HCT116 (cell line): ENCODE measurements at regions not wholly inside any gene's neighbourhood (a gene's known extent, or its start where the extent isn't known, plus 50 kb on each side); places are given as distances from the start of the nearest gene placed in this dataset.

Experiments used
- ATAC-seq: fragments of 200-7000 bp; cut with Tn5 transposase; 2 replicates; pipeline ENCODE4 v1.9.1; 2020; ENCODE audit warnings: mild to moderate bottlenecking, moderate library complexity
- BruUV-seq: library from RNA; stranded (reverse); fragments of 400-500 nt; replicated peaks from 2 replicates; lab custom pipeline; 2021; lab: Mats Ljungman, UMichigan
- CTCF ChIA-PET: fragments of 300-600 bp; sonication (Branson Sonifier 250); formaldehyde crosslinking; loops from one replicate; lab custom pipeline; 2021; ENCODE audit warnings: antibody characterized with exemption; lab: Charles Lee
- POLR2A ChIA-PET: fragments of 300-600, 350-600 bp; sonication (Branson Sonifier 250); formaldehyde crosslinking; loops from one replicate; lab custom pipeline; 2021; ENCODE audit warnings: antibody characterized with exemption; lab: Charles Lee
- RAD21 ChIA-PET, 2 experiments: fragments of 300-600 bp; sonication (Branson Sonifier 250); formaldehyde crosslinking; loops; one replicate each; lab custom pipeline; 2023; ENCODE audit warnings: low total read pairs in 2 of 2; ENCODE audit not compliant: uncharacterized antibody in 2 of 2, unreplicated experiment in 2 of 2, low non-redundant PET in 1 of 2; lab: Charles Lee
- DNase-seq: peaks from one replicate; pipeline ENCODE4 v3.0.0-alpha.2; 2010; ENCODE audit warnings: low read depth, low spot score
- H2AFZ ChIP-seq: fragments of 200-600 bp; shearing (Covaris generic), sonication (generic); 2 replicates; pipeline ENCODE4 v1.6.1; 2017; ENCODE audit warnings: low read depth, mixed run types, mixed read lengths, antibody characterized with exemption, low read length; ENCODE audit not compliant: poor library complexity, severe bottlenecking
- H3K27ac ChIP-seq: 2 replicates; pipeline ENCODE4 v1.5.1; 2012; ENCODE audit warnings: low read depth, low read length
- H3K27me3 ChIP-seq: fragments of 200-600 bp; sonication (generic); 2 replicates; pipeline ENCODE4 v1.6.1; 2016; ENCODE audit warnings: mixed run types, low read length, mixed read lengths; ENCODE audit not compliant: insufficient read depth
- H3K36me3 ChIP-seq, 2 experiments: fragments of 200-500 bp in 1 of 2; fragments of 200-600 bp in 1 of 2; sonication (Bioruptor generic) in 1 of 2; sonication (generic) in 1 of 2; 2 replicates each; pipeline versions ENCODE4 v1.5.1 to v1.6.1; 2014 to 2016; ENCODE audit warnings: low read length in 2 of 2, inconsistent platforms in 1 of 2, mixed read lengths in 1 of 2, mixed run types in 1 of 2; ENCODE audit not compliant: insufficient read depth in 2 of 2, control insufficient read depth in 1 of 2
- H3K4me1 ChIP-seq, 2 experiments: fragments of 200-600 bp in 1 of 2; sonication (generic) in 1 of 2; 2 replicates each; pipeline versions ENCODE4 v1.5.1 to v1.6.1; 2012 to 2017; ENCODE audit warnings: low read length in 2 of 2, inconsistent platforms in 1 of 2, mild to moderate bottlenecking in 1 of 2, mixed read lengths in 1 of 2, mixed run types in 1 of 2, moderate library complexity in 1 of 2; ENCODE audit not compliant: insufficient read depth in 2 of 2, control insufficient read depth in 1 of 2
- H3K4me2 ChIP-seq: fragments of 200-600 bp; sonication (generic); 2 replicates; pipeline ENCODE4 v1.6.1; 2017; ENCODE audit warnings: mixed run types, low read length, mixed read lengths
- H3K4me3 ChIP-seq, 2 experiments: fragments of 200-600 bp in 1 of 2; sonication (generic) in 1 of 2; replicated peaks in 1 of 2; 2 replicates each; pipeline ENCODE4 v1.5.1; 2011 to 2016; ENCODE audit warnings: low read length in 2 of 2, control low read depth in 1 of 2, low read depth in 1 of 2, mild to moderate bottlenecking in 1 of 2, mixed read lengths in 1 of 2, mixed run types in 1 of 2
- H3K79me2 ChIP-seq: fragments of 200-600 bp; sonication (generic); 2 replicates; pipeline ENCODE4 v1.6.1; 2017; ENCODE audit warnings: mild to moderate bottlenecking, mixed run types, low read length, moderate library complexity, mixed read lengths; ENCODE audit not compliant: insufficient read depth
- H3K9ac ChIP-seq: fragments of 200-600 bp; sonication (generic); 2 replicates; pipeline ENCODE4 v1.6.1; 2016; ENCODE audit warnings: low read length, mixed read lengths
- H3K9me2 ChIP-seq: fragments of 200-600 bp; sonication (generic), shearing (Covaris generic); 2 replicates; pipeline ENCODE4 v1.6.1; 2017; ENCODE audit warnings: mixed run types, mild to moderate bottlenecking, moderate library complexity; ENCODE audit not compliant: insufficient read depth
- H3K9me3 ChIP-seq, 2 experiments: fragments of 200-500 bp in 1 of 2; fragments of 200-600 bp in 1 of 2; sonication (Bioruptor generic) in 1 of 2; sonication (generic) in 1 of 2; 2 replicates each; pipeline ENCODE4 v1.6.1; 2014 to 2017; ENCODE audit warnings: low read length in 2 of 2, mixed read lengths in 2 of 2, inconsistent platforms in 1 of 2, low read depth in 1 of 2, mild to moderate bottlenecking in 1 of 2, mixed run types in 1 of 2, moderate library complexity in 1 of 2; ENCODE audit not compliant: control insufficient read depth in 1 of 2, insufficient read depth in 1 of 2
- H4K20me1 ChIP-seq: fragments of 200-600 bp; sonication (generic), shearing (Covaris generic); 2 replicates; pipeline ENCODE4 v1.6.1; 2017; ENCODE audit warnings: mixed run types, mild to moderate bottlenecking, moderate library complexity; ENCODE audit not compliant: insufficient read depth
- CBX3 ChIP-seq: IDR thresholded peaks from 2 replicates; pipeline ENCODE4 v1.6.1; 2012; ENCODE audit warnings: low read depth
- ELF1 ChIP-seq: IDR thresholded peaks from 2 replicates; pipeline ENCODE4 v1.6.1; 2012; ENCODE audit warnings: low read depth, borderline replicate concordance
- EZH2 ChIP-seq: fragments of 200-600 bp; sonication (generic); IDR thresholded peaks from 2 replicates; pipeline ENCODE4 v1.6.1; 2017; ENCODE audit warnings: antibody characterized with exemption, mixed run types
- EZH2phosphoT487 ChIP-seq: fragments of 200-600 bp; IDR thresholded peaks from 2 replicates; pipeline ENCODE4 v1.6.1; 2018; ENCODE audit warnings: antibody characterized with exemption, borderline replicate concordance
- SIN3A ChIP-seq: IDR thresholded peaks from 2 replicates; pipeline ENCODE4 v1.6.1; 2012; ENCODE audit warnings: low read depth
- TCF7L2 ChIP-seq: IDR thresholded peaks from 2 replicates; pipeline ENCODE4 v1.7.0; 2011; ENCODE audit warnings: borderline replicate concordance, inconsistent platforms; ENCODE audit not compliant: insufficient read depth, insufficient read length; ENCODE audit errors: extremely low read depth
- YY1 ChIP-seq: IDR thresholded peaks from 2 replicates; pipeline ENCODE4 v1.6.1; 2011; ENCODE audit warnings: low read length, low read depth, moderate library complexity, mild to moderate bottlenecking; ENCODE audit not compliant: insufficient replicate concordance; ENCODE audit errors: extremely low read depth
- ZBTB33 ChIP-seq: IDR thresholded peaks from 2 replicates; pipeline ENCODE4 v1.6.1; 2011; ENCODE audit warnings: mild to moderate bottlenecking, low read length, moderate library complexity; ENCODE audit not compliant: insufficient replicate concordance; ENCODE audit errors: extremely low read depth
- ZNF274 ChIP-seq: fragments of 200-500 bp; sonication (Bioruptor generic); IDR thresholded peaks from 2 replicates; pipeline ENCODE4 v1.6.1; 2014; ENCODE audit warnings: mild to moderate bottlenecking, low read depth, low read length, inconsistent platforms
- intact Hi-C: fragments of 100-400 bp; cut with micrococcal nuclease; formaldehyde crosslinking; loops from 2 replicates; pipeline ENCODE4 v1.10.0; 2022
- TF ChIP-seq, protein P1 (sequence below), 3 experiments: fragments of 200-600 bp in 1 of 3; sonication (generic) in 1 of 3; IDR thresholded peaks in 2 of 3; conservative IDR thresholded peaks in 1 of 3; 2 replicates each; pipeline ENCODE4 v1.5.1; 2012 to 2017; ENCODE audit warnings: low read depth in 2 of 3, low read length in 2 of 3, antibody characterized with exemption in 1 of 3, borderline replicate concordance in 1 of 3, control low read depth in 1 of 3, mild to moderate bottlenecking in 1 of 3, mixed read lengths in 1 of 3, mixed run types in 1 of 3, moderate library complexity in 1 of 3; ENCODE audit not compliant: insufficient read depth in 1 of 3
- TF ChIP-seq, protein P2 (sequence below): IDR thresholded peaks from 2 replicates; pipeline ENCODE4 v1.6.1; 2012

GRCh38 chr18:78738076-78738690 is 241.4 kb upstream of the SALL3 start:
- Histone ChIP-seq H4K20me1 (no peaks in the 10 kb centered on the region), H3K79me2 (no peaks in the 10 kb centered on the region), H3K4me1 (no peaks in the 10 kb centered on the region), H3K4me3 (no peak overlapping the region), H2AFZ (no peak overlapping the region), H3K27ac (no peak overlapping the region), H3K36me3 (no peaks in the 10 kb centered on the region)
- no TSS peak for BruUV-seq
- CTCF ChIA-PET, result no interaction called here
- no peak for DNase-seq
- TF ChIP-seq TCF7L2 (no peak), EZH2phosphoT487 (no peak), CBX3 (no peak), YY1 (no peak), SIN3A (no peak), ZNF274 (no peak), EZH2 (no peak), ELF1 (no peak), ZBTB33 (no peak)
- TF ChIP-seq, protein P1, sequence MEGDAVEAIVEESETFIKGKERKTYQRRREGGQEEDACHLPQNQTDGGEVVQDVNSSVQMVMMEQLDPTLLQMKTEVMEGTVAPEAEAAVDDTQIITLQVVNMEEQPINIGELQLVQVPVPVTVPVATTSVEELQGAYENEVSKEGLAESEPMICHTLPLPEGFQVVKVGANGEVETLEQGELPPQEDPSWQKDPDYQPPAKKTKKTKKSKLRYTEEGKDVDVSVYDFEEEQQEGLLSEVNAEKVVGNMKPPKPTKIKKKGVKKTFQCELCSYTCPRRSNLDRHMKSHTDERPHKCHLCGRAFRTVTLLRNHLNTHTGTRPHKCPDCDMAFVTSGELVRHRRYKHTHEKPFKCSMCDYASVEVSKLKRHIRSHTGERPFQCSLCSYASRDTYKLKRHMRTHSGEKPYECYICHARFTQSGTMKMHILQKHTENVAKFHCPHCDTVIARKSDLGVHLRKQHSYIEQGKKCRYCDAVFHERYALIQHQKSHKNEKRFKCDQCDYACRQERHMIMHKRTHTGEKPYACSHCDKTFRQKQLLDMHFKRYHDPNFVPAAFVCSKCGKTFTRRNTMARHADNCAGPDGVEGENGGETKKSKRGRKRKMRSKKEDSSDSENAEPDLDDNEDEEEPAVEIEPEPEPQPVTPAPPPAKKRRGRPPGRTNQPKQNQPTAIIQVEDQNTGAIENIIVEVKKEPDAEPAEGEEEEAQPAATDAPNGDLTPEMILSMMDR (IDR thresholded peaks at IDR 0.05 in 2 of 3, conservative IDR thresholded peaks at IDR 0.05 in 1 of 3; ENCODE audit: borderline replicate concordance in 1 of 3, insufficient read depth in 1 of 3, low read depth in 2 of 3, low read length in 2 of 3), result no peak
- TF ChIP-seq, protein P2, sequence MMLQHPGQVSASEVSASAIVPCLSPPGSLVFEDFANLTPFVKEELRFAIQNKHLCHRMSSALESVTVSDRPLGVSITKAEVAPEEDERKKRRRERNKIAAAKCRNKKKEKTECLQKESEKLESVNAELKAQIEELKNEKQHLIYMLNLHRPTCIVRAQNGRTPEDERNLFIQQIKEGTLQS, result no peak
- TF ChIP-seq, all 23 proteins: peak for 0
- no peak overlapping the region for H3K9ac ChIP-seq
- ATAC-seq, result no peak
- intact Hi-C loops, result no loop called here
- RAD21 ChIA-PET, result no interaction called here
- H3K4me2 ChIP-seq, result no peak overlapping the region
- H3K9me2 ChIP-seq, result no peaks in the 10 kb centered on the region
- no peaks in the 10 kb centered on the region for H3K9me3 ChIP-seq
- POLR2A ChIA-PET, result no interaction called here
- no peaks in the 10 kb centered on the region for H3K27me3 ChIP-seq
